Endothelial cell of umbilical vein (primary cell): ENCODE measurements at regions not wholly inside any gene's neighbourhood (a gene's known extent, or its start where the extent isn't known, plus 50 kb on each side); places are given as distances from the start of the nearest gene placed in this dataset.

Experiments
- BruUV-seq: library from RNA; stranded (reverse); fragments of 400-500 nt; replicated peaks from 2 replicates; lab custom pipeline; 2021; lab: Mats Ljungman, UMichigan
- CTCF ChIA-PET: fragments of 300-600, 350-600 bp; sonication (Branson Sonifier 250); formaldehyde crosslinking; loops from one replicate; lab custom pipeline; 2021; ENCODE audit warnings: antibody characterized with exemption, inconsistent platforms; lab: Charles Lee
- POLR2A ChIA-PET: fragments of 300-600, 350-600 bp; sonication (Branson Sonifier 250); formaldehyde crosslinking; loops from one replicate; lab custom pipeline; 2021; ENCODE audit warnings: antibody characterized with exemption, inconsistent platforms; lab: Charles Lee
- DNase-seq: peaks from one replicate; pipeline ENCODE4 v3.0.0-alpha.2; 2011; ENCODE audit warnings: low read depth, low spot score
- FAIRE-seq: peaks from 2 replicates; lab custom pipeline; 2011; peaks lifted over from hg19 to GRCh38; lab: Jason Lieb, UNC
- H2AFZ ChIP-seq: 2 replicates; pipeline ENCODE4 v1.6.0; 2012; ENCODE audit warnings: low read depth, low read length, control low read depth, inconsistent platforms
- H3K27ac ChIP-seq: 2 replicates; pipeline ENCODE4 v1.5.1; 2011; ENCODE audit warnings: low read depth, mild to moderate bottlenecking, control low read depth, low read length, moderate library complexity; ENCODE audit not compliant: insufficient read depth
- H3K27me3 ChIP-seq, 2 experiments: 2 replicates each; pipeline versions ENCODE4 v1.6.0 to v1.6.1; 2011; ENCODE audit warnings: low read length in 2 of 2, mixed read lengths in 1 of 2; ENCODE audit not compliant: control insufficient read depth in 2 of 2, insufficient read depth in 2 of 2
- H3K36me3 ChIP-seq, 2 experiments: 2 replicates in 1 of 2; 3 replicates in 1 of 2; pipeline ENCODE4 v1.5.1; 2011; ENCODE audit warnings: low read length in 2 of 2, mild to moderate bottlenecking in 1 of 2, moderate library complexity in 1 of 2; ENCODE audit not compliant: control insufficient read depth in 2 of 2, insufficient read depth in 2 of 2; ENCODE audit errors: extremely low read depth in 1 of 2
- H3K4me1 ChIP-seq: 3 replicates; pipeline ENCODE4 v1.5.1; 2011; ENCODE audit warnings: mild to moderate bottlenecking, low read length; ENCODE audit not compliant: control insufficient read depth, insufficient read depth; ENCODE audit errors: extremely low read depth
- H3K4me2 ChIP-seq: 2 replicates; pipeline ENCODE4 v1.6.1; 2011; ENCODE audit warnings: low read length, control low read depth, mixed read lengths; ENCODE audit not compliant: insufficient read depth
- H3K4me3 ChIP-seq, 3 experiments: fragments of 200-600 bp in 1 of 3; sonication (generic), shearing (Covaris generic) in 1 of 3; replicated peaks in 1 of 3; 2 replicates each; pipeline ENCODE4 v1.5.1; 2011 to 2016; ENCODE audit warnings: control low read depth in 3 of 3, low read length in 3 of 3, mild to moderate bottlenecking in 2 of 3, inconsistent platforms in 1 of 3, low read depth in 1 of 3, moderate library complexity in 1 of 3; ENCODE audit not compliant: insufficient read depth in 1 of 3
- H3K79me2 ChIP-seq: 2 replicates; pipeline ENCODE4 v1.6.0; 2012; ENCODE audit warnings: low read length, inconsistent platforms; ENCODE audit not compliant: control insufficient read depth, insufficient read depth
- H3K9ac ChIP-seq: replicated peaks from 2 replicates; pipeline ENCODE3; 2011; ENCODE audit warnings: low read length, control low read depth; ENCODE audit not compliant: insufficient read depth; ENCODE audit errors: extremely low read depth
- H3K9me1 ChIP-seq: replicated peaks from 3 replicates; pipeline ENCODE4 v1.6.0; 2011; ENCODE audit warnings: mild to moderate bottlenecking, low read length; ENCODE audit not compliant: control insufficient read depth, insufficient read depth; ENCODE audit errors: extremely low read depth
- H3K9me3 ChIP-seq: replicated peaks from 2 replicates; pipeline ENCODE4 v1.5.1; 2012; ENCODE audit warnings: low read length, inconsistent platforms; ENCODE audit not compliant: control insufficient read depth, insufficient read depth
- H4K20me1 ChIP-seq: replicated peaks from 2 replicates; pipeline ENCODE3; 2011; ENCODE audit warnings: mild to moderate bottlenecking, low read length; ENCODE audit not compliant: control insufficient read depth, insufficient read depth; ENCODE audit errors: extremely low read depth
- CTCF ChIP-seq, 2 donors: IDR thresholded peaks; 1 replicate in 1 of 2; 2 replicates in 1 of 2; pipeline ENCODE4 v1.5.1; 2011; ENCODE audit warnings: low read length in 2 of 2, mild to moderate bottlenecking in 2 of 2, moderate library complexity in 2 of 2, control low read depth in 1 of 2, inconsistent platforms in 1 of 2, low read depth in 1 of 2; ENCODE audit not compliant: insufficient read depth in 1 of 2; ENCODE audit errors: extremely low read depth in 1 of 2
- EZH2 ChIP-seq: IDR thresholded peaks from 2 replicates; pipeline ENCODE4 v1.6.1; 2012; ENCODE audit warnings: borderline replicate concordance, low read depth, mild to moderate bottlenecking, moderate library complexity, low read length, inconsistent platforms; ENCODE audit not compliant: severe bottlenecking
- FOS ChIP-seq: IDR thresholded peaks from 2 replicates; pipeline ENCODE4 v1.6.1; 2011; ENCODE audit warnings: mild to moderate bottlenecking, low read length, moderate library complexity, borderline replicate concordance; ENCODE audit not compliant: insufficient read depth
- GATA2 ChIP-seq: IDR thresholded peaks from 2 replicates; pipeline ENCODE4 v1.7.0; 2011; ENCODE audit warnings: low read depth, mild to moderate bottlenecking, moderate library complexity, mixed read lengths, low read length; ENCODE audit not compliant: insufficient read length, insufficient read depth
- JUN ChIP-seq: IDR thresholded peaks from 2 replicates; pipeline ENCODE4 v1.6.1; 2011; ENCODE audit warnings: borderline replicate concordance, low read depth; ENCODE audit not compliant: insufficient read length, insufficient read depth
- MAX ChIP-seq: IDR thresholded peaks from 2 replicates; pipeline ENCODE4 v1.6.1; 2011; ENCODE audit not compliant: insufficient read depth, insufficient read length
- MYC ChIP-seq: IDR thresholded peaks from one replicate; pipeline ENCODE4 v1.6.1; 2011; ENCODE audit warnings: mild to moderate bottlenecking, low read depth, low read length
- POLR2A ChIP-seq: IDR thresholded peaks from 2 replicates; pipeline ENCODE4 v1.6.1; 2012; ENCODE audit warnings: low read depth, mild to moderate bottlenecking, control low read depth, low read length
- POLR2AphosphoS5 ChIP-seq: IDR thresholded peaks from 2 replicates; pipeline ENCODE4 v1.6.1; 2012; ENCODE audit warnings: low read depth, mild to moderate bottlenecking, control low read depth, low read length, moderate library complexity; ENCODE audit not compliant: insufficient read depth
- dilution Hi-C: fragments of 300-500 bp; cut with MboI; formaldehyde crosslinking; loops from one replicate; pipeline ENCODE4 v1.15.0; 2019; ENCODE audit warnings: low sequenced_read_pairs; ENCODE audit not compliant: extremely low pct_ligation_motif_present
- intact Hi-C: fragments of 100-400 bp; cut with micrococcal nuclease; formaldehyde crosslinking; loops from one replicate; pipeline ENCODE4 v1.10.0; 2022

- POLR2A ChIA-PET, result no interaction called here
Measured at GRCh38 chr15:94040541-94041248, 190.7 kb upstream of the MCTP2 start.

More at GRCh38 chr15:94040541-94041248, 190.7 kb upstream of the MCTP2 start:
- no peaks in the 10 kb centered on the region for H3K27me3 ChIP-seq
- no TSS peak for BruUV-seq
- no peaks in the 10 kb centered on the region for H3K79me2 ChIP-seq
- H3K27ac ChIP-seq, result no peak overlapping the region
- no peak for FAIRE-seq
- no peaks in the 10 kb centered on the region for H3K4me1 ChIP-seq
- no peak overlapping the region for H2AFZ ChIP-seq
- no peak overlapping the region for H3K9ac ChIP-seq
- peaks cover 2% of the 10 kb centered on the region for H3K9me3 ChIP-seq
- TF ChIP-seq CTCF (IDR thresholded peaks at IDR 0.05; ENCODE audit: extremely low read depth in 1 of 2, insufficient read depth in 1 of 2, low read depth in 1 of 2, low read length in 2 of 2) (no peak), JUN (no peak), FOS (no peak), EZH2 (no peak), POLR2A (no peak), GATA2 (no peak), MAX (no peak), MYC (no peak), POLR2AphosphoS5 (no peak)
- intact Hi-C loops (no loop called here), dilution Hi-C loops (no loop called here)
- CTCF ChIA-PET, result no interaction called here
- H3K9me1 ChIP-seq, result no peaks in the 10 kb centered on the region
- no peak overlapping the region for H3K4me3 ChIP-seq
- no peak overlapping the region for H3K4me2 ChIP-seq
- DNase-seq, result no peak
- no peaks in the 10 kb centered on the region for H3K36me3 ChIP-seq
- no peaks in the 10 kb centered on the region for H4K20me1 ChIP-seq
